HUES48 (cell line): ENCODE measurements at regions not wholly inside any gene's neighbourhood (a gene's known extent, or its start where the extent isn't known, plus 50 kb on each side); places are given as distances from the start of the nearest gene placed in this dataset.
A peak's percentile ranks its signal among the peaks of the same experiment; 100 is the strongest.

ENCODE experiments used
- H3K27ac ChIP-seq: one replicate; pipeline ENCODE4 v1.7.0; 2013; ENCODE audit warnings: low read depth, low read length, inconsistent platforms
- H3K27me3 ChIP-seq: 2 replicates; pipeline ENCODE4 v1.6.1; 2013; ENCODE audit warnings: mild to moderate bottlenecking, low read length; ENCODE audit not compliant: control insufficient read depth, insufficient read depth
- H3K36me3 ChIP-seq: 2 replicates; pipeline ENCODE4 v1.6.1; 2013; ENCODE audit warnings: low read length; ENCODE audit not compliant: control insufficient read depth, insufficient read depth
- H3K4me1 ChIP-seq: 2 replicates; pipeline ENCODE4 v1.6.1; 2013; ENCODE audit warnings: mild to moderate bottlenecking, low read length; ENCODE audit not compliant: control insufficient read depth, insufficient read depth
- H3K4me3 ChIP-seq: 2 replicates; pipeline ENCODE4 v1.5.1; 2013; ENCODE audit warnings: mild to moderate bottlenecking, low read depth, low read length
- H3K9ac ChIP-seq: 2 replicates; pipeline ENCODE4 v1.6.1; 2013; ENCODE audit warnings: mild to moderate bottlenecking, low read depth, low read length, moderate library complexity
- H3K9me3 ChIP-seq: 2 replicates; pipeline ENCODE4 v1.6.1; 2013; ENCODE audit warnings: low read length; ENCODE audit not compliant: control insufficient read depth, insufficient read depth

- H3K9ac ChIP-seq, result no peak overlapping the region
- H3K4me1 ChIP-seq, result no peaks in the 10 kb centered on the region
- no peak overlapping the region for H3K4me3 ChIP-seq
- H3K9me3 ChIP-seq, result no peaks in the 10 kb centered on the region
- no peaks in the 10 kb centered on the region for H3K36me3 ChIP-seq
- H3K27me3 ChIP-seq, result no peaks in the 10 kb centered on the region
- no peak overlapping the region for H3K27ac ChIP-seq
These were observed 131.4 kb upstream of the ODAD2 start for GRCh38 chr10:28130267-28130666.

- Histone ChIP-seq H3K9ac (no peak overlapping the region), H3K4me1 (no peaks in the 10 kb centered on the region), H3K36me3 (no peaks in the 10 kb centered on the region), H3K4me3 (no peak overlapping the region), H3K9me3 (no peaks in the 10 kb centered on the region), H3K27ac (no peak overlapping the region), H3K27me3 (no peaks in the 10 kb centered on the region)
These were observed 129.0 kb upstream of the ODAD2 start for GRCh38 chr10:28127881-28128280.

GRCh38 chr10:28125701-28126100 is 126.8 kb upstream of the ODAD2 start:
- Histone ChIP-seq H3K9me3 (no peaks in the 10 kb centered on the region), H3K4me3 (no peak overlapping the region), H3K36me3 (no peaks in the 10 kb centered on the region), H3K9ac (no peak overlapping the region), H3K27ac (no peak overlapping the region), H3K27me3 (no peaks in the 10 kb centered on the region), H3K4me1 (peaks cover 2% of the 10 kb centered on the region; the same call in 1 of the 2 replicates)

GRCh38 chr10:28120795-28121194 is 121.9 kb upstream of the ODAD2 start:
- Histone ChIP-seq H3K9ac (no peak overlapping the region; the same call in 1 of the 2 replicates), H3K36me3 (no peaks in the 10 kb centered on the region), H3K9me3 (no peaks in the 10 kb centered on the region), H3K27ac (no peak overlapping the region), H3K4me1 (peaks cover 23% of the 10 kb centered on the region), H3K27me3 (no peaks in the 10 kb centered on the region), H3K4me3 (no peak overlapping the region)

GRCh38 chr10:28120043-28120749 is 121.3 kb upstream of the ODAD2 start:
- Histone ChIP-seq H3K9me3 (no peaks in the 10 kb centered on the region), H3K4me3 (no peak overlapping the region), H3K9ac (peak overlapping the region; percentile 12; the same call in 1 of the 2 replicates), H3K27ac (no peak overlapping the region), H3K27me3 (no peaks in the 10 kb centered on the region), H3K4me1 (peaks cover 23% of the 10 kb centered on the region), H3K36me3 (no peaks in the 10 kb centered on the region)

- no peaks in the 10 kb centered on the region for H3K9me3 ChIP-seq
- H3K27ac ChIP-seq, result no peak overlapping the region
- H3K4me1 ChIP-seq, result peaks cover 23% of the 10 kb centered on the region
- no peaks in the 10 kb centered on the region for H3K27me3 ChIP-seq
- H3K4me3 ChIP-seq, result no peak overlapping the region
- H3K36me3 ChIP-seq, result no peaks in the 10 kb centered on the region
- H3K9ac ChIP-seq, result no peak overlapping the region
These were observed 120.2 kb upstream of the ODAD2 start for GRCh38 chr10:28118985-28119628.

- H3K4me1 ChIP-seq, result no peaks in the 10 kb centered on the region
- no peak overlapping the region for H3K9ac ChIP-seq
- no peak overlapping the region for H3K4me3 ChIP-seq
- no peak overlapping the region for H3K27ac ChIP-seq
- H3K27me3 ChIP-seq, result no peaks in the 10 kb centered on the region
- no peaks in the 10 kb centered on the region for H3K36me3 ChIP-seq
- no peaks in the 10 kb centered on the region for H3K9me3 ChIP-seq
These were observed 114.3 kb upstream of the ODAD2 start for GRCh38 chr10:28113202-28113601.

GRCh38 chr10:28111712-28112111 is 112.8 kb upstream of the ODAD2 start:
- Histone ChIP-seq H3K4me1 (no peaks in the 10 kb centered on the region), H3K9me3 (no peaks in the 10 kb centered on the region), H3K9ac (no peak overlapping the region), H3K27ac (no peak overlapping the region), H3K4me3 (no peak overlapping the region), H3K27me3 (no peaks in the 10 kb centered on the region), H3K36me3 (no peaks in the 10 kb centered on the region)

GRCh38 chr10:28105561-28105960 is 106.7 kb upstream of the ODAD2 start:
- Histone ChIP-seq H3K4me3 (no peak overlapping the region), H3K27ac (no peak overlapping the region)

GRCh38 chr10:28097633-28098032 is 98.8 kb upstream of the ODAD2 start:
- H3K9me3 ChIP-seq, result no peaks in the 10 kb centered on the region
- H3K9ac ChIP-seq, result no peak overlapping the region
- no peaks in the 10 kb centered on the region for H3K27me3 ChIP-seq
- no peak overlapping the region for H3K4me3 ChIP-seq
- no peaks in the 10 kb centered on the region for H3K4me1 ChIP-seq
- no peaks in the 10 kb centered on the region for H3K36me3 ChIP-seq
- no peak overlapping the region for H3K27ac ChIP-seq

More at GRCh38 chr10:28105561-28105960, 106.7 kb upstream of the ODAD2 start:
- Histone ChIP-seq H3K4me1 (no peaks in the 10 kb centered on the region), H3K9me3 (no peaks in the 10 kb centered on the region), H3K27me3 (no peaks in the 10 kb centered on the region), H3K9ac (no peak overlapping the region), H3K36me3 (no peaks in the 10 kb centered on the region)

- no peaks in the 10 kb centered on the region for H3K9me3 ChIP-seq
- no peaks in the 10 kb centered on the region for H3K4me1 ChIP-seq
- H3K36me3 ChIP-seq, result no peaks in the 10 kb centered on the region
- no peak overlapping the region for H3K9ac ChIP-seq
- no peak overlapping the region for H3K27ac ChIP-seq
- no peak overlapping the region for H3K4me3 ChIP-seq
- H3K27me3 ChIP-seq, result no peaks in the 10 kb centered on the region
These were observed 97.0 kb upstream of the ODAD2 start for GRCh38 chr10:28095791-28096378.
